ENCODE measurements at regions not wholly inside any gene's neighbourhood (a gene's known extent, or its start where the extent isn't known, plus 50 kb on each side); places are given as distances from the start of the nearest gene placed in this dataset.
"Not testable (repeated sequence)": the region's sequence is repeated elsewhere in the genome, so short reads cannot be mapped to it uniquely, and the experiment has no call there.

- H3K9ac ChIP-seq (ENCODE audit: low read depth, low read length); H3K9me3 ChIP-seq (ENCODE audit: insufficient read depth, low read depth, low read length); H3K4me3 ChIP-seq (ENCODE audit: low read length); H3K4me1 ChIP-seq (ENCODE audit: insufficient read depth, low read length); H3K27me3 ChIP-seq (ENCODE audit: insufficient read depth, low read length); H3K27ac ChIP-seq (ENCODE audit: low read length); H3K36me3 ChIP-seq (ENCODE audit: insufficient read depth, low read depth, low read length): not testable (repeated sequence)
Observed at GRCh38 chr2:91499431-91500050, 2808.1 kb downstream of the RPIA start.

GRCh38 chr2:91500246-91500977 is 2808.9 kb downstream of the RPIA start:
- not testable (repeated sequence) for H3K9me3 ChIP-seq (ENCODE audit: insufficient read depth, low read depth, low read length); H3K4me3 ChIP-seq (ENCODE audit: low read length); H3K9ac ChIP-seq (ENCODE audit: low read depth, low read length); H3K27ac ChIP-seq (ENCODE audit: low read length); H3K27me3 ChIP-seq (ENCODE audit: insufficient read depth, low read length); H3K4me1 ChIP-seq (ENCODE audit: insufficient read depth, low read length); H3K36me3 ChIP-seq (ENCODE audit: insufficient read depth, low read depth, low read length)

DNA sequence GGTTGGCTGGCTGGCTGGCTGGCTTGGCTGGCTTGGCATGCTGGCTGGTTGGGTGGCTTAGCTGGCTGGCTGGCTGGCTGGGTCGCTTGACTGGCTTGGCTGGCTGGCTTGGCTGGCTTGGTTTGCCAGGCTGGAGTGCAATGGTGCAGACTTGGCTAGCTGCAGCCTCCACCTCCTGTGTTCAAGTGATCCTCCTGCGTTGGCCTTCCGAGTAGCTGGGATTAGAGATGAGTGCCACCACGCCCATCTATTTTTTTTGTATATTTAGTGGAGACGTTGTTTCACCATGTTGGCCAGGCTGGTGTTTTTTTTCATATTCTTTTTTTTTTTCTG is 2809.5 kb downstream of the RPIA start:
- H3K36me3 ChIP-seq (ENCODE audit: insufficient read depth, low read depth, low read length); H3K9me3 ChIP-seq (ENCODE audit: insufficient read depth, low read depth, low read length); H3K4me1 ChIP-seq (ENCODE audit: insufficient read depth, low read length); H3K27me3 ChIP-seq (ENCODE audit: insufficient read depth, low read length); H3K27ac ChIP-seq (ENCODE audit: low read length); H3K4me3 ChIP-seq (ENCODE audit: low read length); H3K9ac ChIP-seq (ENCODE audit: low read depth, low read length): not testable (repeated sequence)

- H3K9ac ChIP-seq (ENCODE audit: low read depth, low read length); H3K27ac ChIP-seq (ENCODE audit: low read length); H3K4me3 ChIP-seq (ENCODE audit: low read length); H3K9me3 ChIP-seq (ENCODE audit: insufficient read depth, low read depth, low read length); H3K36me3 ChIP-seq (ENCODE audit: insufficient read depth, low read depth, low read length); H3K27me3 ChIP-seq (ENCODE audit: insufficient read depth, low read length); H3K4me1 ChIP-seq (ENCODE audit: insufficient read depth, low read length): not testable (repeated sequence)
Observed at GRCh38 chr2:91501481-91502080, 2810.1 kb downstream of the RPIA start.

GRCh38 chr2:91503572-91503958 is 2812.1 kb downstream of the RPIA start:
- H3K9ac ChIP-seq (ENCODE audit: low read depth, low read length); H3K4me1 ChIP-seq (ENCODE audit: insufficient read depth, low read length); H3K9me3 ChIP-seq (ENCODE audit: insufficient read depth, low read depth, low read length); H3K36me3 ChIP-seq (ENCODE audit: insufficient read depth, low read depth, low read length); H3K27ac ChIP-seq (ENCODE audit: low read length); H3K27me3 ChIP-seq (ENCODE audit: insufficient read depth, low read length); H3K4me3 ChIP-seq (ENCODE audit: low read length): not testable (repeated sequence)

GRCh38 chr2:91503959-91504741 is 2812.7 kb downstream of the RPIA start:
- not testable (repeated sequence) for H3K4me1 ChIP-seq (ENCODE audit: insufficient read depth, low read length); H3K36me3 ChIP-seq (ENCODE audit: insufficient read depth, low read depth, low read length); H3K27ac ChIP-seq (ENCODE audit: low read length); H3K9ac ChIP-seq (ENCODE audit: low read depth, low read length); H3K4me3 ChIP-seq (ENCODE audit: low read length); H3K9me3 ChIP-seq (ENCODE audit: insufficient read depth, low read depth, low read length); H3K27me3 ChIP-seq (ENCODE audit: insufficient read depth, low read length)

DNA sequence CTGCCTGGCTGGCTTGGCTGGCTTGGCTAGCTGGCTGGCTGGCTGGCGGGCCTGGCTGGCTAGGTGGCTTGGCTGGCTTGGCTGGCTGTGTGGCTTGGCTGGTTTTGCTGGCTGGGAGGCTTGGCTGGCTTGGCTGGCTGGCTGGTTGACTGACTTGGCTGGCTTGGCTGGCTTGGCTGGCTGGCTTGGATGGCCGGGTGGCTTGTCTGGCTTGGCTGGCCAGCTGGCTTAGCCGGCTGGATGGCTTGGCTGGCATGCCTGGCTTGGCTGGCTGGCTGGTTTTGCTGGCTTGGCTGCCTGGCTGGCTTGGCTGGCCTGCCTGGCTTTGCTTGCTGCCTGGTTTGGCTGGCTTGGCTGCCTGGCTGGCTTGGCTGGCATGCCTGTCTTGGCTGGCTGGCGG is 2817.3 kb downstream of the RPIA start:
- H3K9ac ChIP-seq (ENCODE audit: low read depth, low read length); H3K27ac ChIP-seq (ENCODE audit: low read length); H3K36me3 ChIP-seq (ENCODE audit: insufficient read depth, low read depth, low read length); H3K27me3 ChIP-seq (ENCODE audit: insufficient read depth, low read length); H3K4me1 ChIP-seq (ENCODE audit: insufficient read depth, low read length); H3K4me3 ChIP-seq (ENCODE audit: low read length); H3K9me3 ChIP-seq (ENCODE audit: insufficient read depth, low read depth, low read length): not testable (repeated sequence)

GRCh38 chr2:91509276-91509675 is 2817.8 kb downstream of the RPIA start:
- H3K27ac ChIP-seq (ENCODE audit: low read length); H3K4me3 ChIP-seq (ENCODE audit: low read length); H3K9ac ChIP-seq (ENCODE audit: low read depth, low read length); H3K36me3 ChIP-seq (ENCODE audit: insufficient read depth, low read depth, low read length); H3K4me1 ChIP-seq (ENCODE audit: insufficient read depth, low read length); H3K27me3 ChIP-seq (ENCODE audit: insufficient read depth, low read length); H3K9me3 ChIP-seq (ENCODE audit: insufficient read depth, low read depth, low read length): not testable (repeated sequence)

- H3K36me3 ChIP-seq (ENCODE audit: insufficient read depth, low read depth, low read length); H3K9ac ChIP-seq (ENCODE audit: low read depth, low read length); H3K9me3 ChIP-seq (ENCODE audit: insufficient read depth, low read depth, low read length); H3K27ac ChIP-seq (ENCODE audit: low read length); H3K4me1 ChIP-seq (ENCODE audit: insufficient read depth, low read length); H3K27me3 ChIP-seq (ENCODE audit: insufficient read depth, low read length); H3K4me3 ChIP-seq (ENCODE audit: low read length): not testable (repeated sequence)
Observed at GRCh38 chr2:91511166-91511565, 2819.7 kb downstream of the RPIA start.

DNA sequence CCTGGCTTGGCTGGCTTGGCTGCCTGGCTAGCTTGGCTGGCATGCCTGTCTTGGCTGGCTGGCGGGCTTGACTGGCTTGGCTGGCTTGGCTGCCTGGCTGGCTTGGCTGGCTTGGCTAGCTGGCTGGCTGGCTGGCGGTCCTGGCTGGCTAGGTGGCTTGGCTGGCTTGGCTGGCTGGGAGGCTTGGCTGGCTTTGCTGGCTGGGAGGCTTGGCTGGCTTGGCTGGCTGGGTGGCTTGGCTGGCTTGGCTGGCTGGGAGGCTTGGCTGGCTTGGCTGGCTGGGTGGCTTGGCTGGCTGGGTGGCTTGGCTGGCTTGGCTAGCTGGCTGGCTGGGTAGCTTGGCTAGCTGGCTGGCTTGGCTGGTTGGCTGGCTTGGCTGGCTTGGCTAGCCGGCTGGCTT is 2824.5 kb downstream of the RPIA start:
- not testable (repeated sequence) for H3K36me3 ChIP-seq (ENCODE audit: insufficient read depth, low read depth, low read length); H3K27me3 ChIP-seq (ENCODE audit: insufficient read depth, low read length); H3K9me3 ChIP-seq (ENCODE audit: insufficient read depth, low read depth, low read length)

GRCh38 chr2:91516669-91517068 is 2825.2 kb downstream of the RPIA start:
- not testable (repeated sequence) for H3K27ac ChIP-seq (ENCODE audit: low read length); H3K9me3 ChIP-seq (ENCODE audit: insufficient read depth, low read depth, low read length)

More for the DNA sequence above, 2824.5 kb downstream of the RPIA start:
- H3K4me1 ChIP-seq (ENCODE audit: insufficient read depth, low read length); H3K27ac ChIP-seq (ENCODE audit: low read length); H3K4me3 ChIP-seq (ENCODE audit: low read length); H3K9ac ChIP-seq (ENCODE audit: low read depth, low read length): not testable (repeated sequence)

GRCh38 chr2:91517846-91518245 is 2826.4 kb downstream of the RPIA start:
- H3K27me3 ChIP-seq (ENCODE audit: insufficient read depth, low read length); H3K27ac ChIP-seq (ENCODE audit: low read length); H3K9ac ChIP-seq (ENCODE audit: low read depth, low read length); H3K36me3 ChIP-seq (ENCODE audit: insufficient read depth, low read depth, low read length); H3K4me3 ChIP-seq (ENCODE audit: low read length); H3K4me1 ChIP-seq (ENCODE audit: insufficient read depth, low read length); H3K9me3 ChIP-seq (ENCODE audit: insufficient read depth, low read depth, low read length): not testable (repeated sequence)

More at GRCh38 chr2:91516669-91517068, 2825.2 kb downstream of the RPIA start:
- not testable (repeated sequence) for H3K27me3 ChIP-seq (ENCODE audit: insufficient read depth, low read length); H3K4me3 ChIP-seq (ENCODE audit: low read length); H3K9ac ChIP-seq (ENCODE audit: low read depth, low read length); H3K4me1 ChIP-seq (ENCODE audit: insufficient read depth, low read length); H3K36me3 ChIP-seq (ENCODE audit: insufficient read depth, low read depth, low read length)
